ENCODE measurements at regions not wholly inside any gene's neighbourhood (a gene's known extent, or its start where the extent isn't known, plus 50 kb on each side); places are given as distances from the start of the nearest gene placed in this dataset.

- no peak for DNase-seq (ENCODE audit: low read depth in 3 of 3, low spot score in 1 of 3)
Observed at GRCh38 chr18:54716586-54716985, 111.7 kb upstream of the RAB27B start.

GRCh38 chr18:54717673-54718407, 110.4 kb upstream of the RAB27B start:
- DNase-seq (ENCODE audit: low read depth in 3 of 3, low spot score in 1 of 3): peak in 1 of 3 donors; percentile 18

DNA sequence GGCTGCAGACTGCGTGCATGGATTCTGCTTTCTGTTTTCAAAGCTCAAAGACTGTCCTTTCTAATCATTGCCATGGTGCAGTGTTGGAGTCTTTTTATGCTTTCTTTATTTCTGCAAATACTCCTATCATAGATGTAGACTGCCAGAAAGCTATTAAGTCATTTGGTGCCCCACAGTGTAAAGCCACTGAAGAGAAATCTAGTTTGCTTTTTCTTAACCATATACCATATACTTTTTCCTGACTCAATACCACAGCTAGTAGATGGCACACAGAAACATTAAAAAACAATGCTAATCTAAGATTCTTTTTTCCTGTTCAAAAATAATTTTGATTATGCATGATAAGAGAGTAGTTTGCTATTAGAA, 109.9 kb upstream of the RAB27B start:
- no peak for DNase-seq (ENCODE audit: low read depth in 3 of 3, low spot score in 1 of 3)

GRCh38 chr18:54720620-54721019, 107.7 kb upstream of the RAB27B start:
- DNase-seq (ENCODE audit: low read depth in 3 of 3, low spot score in 1 of 3): no peak

DNA sequence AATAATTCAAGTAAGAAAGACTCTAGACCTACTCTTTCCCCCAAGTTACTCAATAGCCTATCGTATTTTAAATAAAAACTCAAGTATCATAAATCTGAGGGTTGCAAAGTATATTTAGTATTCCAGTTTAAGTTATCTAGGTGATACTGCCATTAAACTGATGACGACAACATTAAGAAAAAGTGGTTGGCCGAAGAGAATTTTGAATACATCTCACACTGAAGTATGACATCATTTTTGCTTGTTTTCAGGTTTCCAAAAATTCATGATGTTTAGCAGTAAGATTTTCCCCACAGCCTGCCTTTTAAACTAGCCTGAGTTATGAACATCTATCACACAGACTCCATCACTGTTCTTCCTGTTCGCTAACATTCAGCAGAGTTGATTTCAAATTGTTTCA, 102.1 kb upstream of the RAB27B start:
- no peak for DNase-seq (ENCODE audit: low read depth in 3 of 3, low spot score in 1 of 3)

GRCh38 chr18:54734059-54734458, 94.2 kb upstream of the RAB27B start:
- no peak for DNase-seq (ENCODE audit: low read depth in 3 of 3, low spot score in 1 of 3)

DNA sequence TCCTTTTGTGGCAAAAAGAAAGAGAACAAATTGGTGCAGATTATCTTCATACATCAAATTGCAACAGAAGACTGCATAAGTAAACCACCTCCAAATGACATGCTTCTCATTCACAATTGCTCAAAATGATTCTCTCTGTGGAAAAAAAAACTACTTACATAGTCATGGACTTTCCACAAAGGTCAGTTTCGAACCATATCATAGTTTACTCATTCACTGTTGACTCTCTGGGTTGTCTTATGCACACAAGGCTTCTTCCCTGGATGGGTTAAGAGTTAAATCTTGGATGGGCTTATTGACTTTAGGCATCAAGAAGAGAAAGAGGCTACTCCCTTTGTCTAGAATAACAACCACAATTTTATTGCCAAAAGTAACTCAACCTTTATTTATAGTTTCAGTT, 91.3 kb upstream of the RAB27B start:
- DNase-seq (ENCODE audit: low read depth in 3 of 3, low spot score in 1 of 3): no peak

- DNase-seq (ENCODE audit: low read depth in 3 of 3, low spot score in 1 of 3): no peak
Observed at GRCh38 chr18:54737986-54738385, 90.3 kb upstream of the RAB27B start.

- no peak for DNase-seq (ENCODE audit: low read depth in 3 of 3, low spot score in 1 of 3)
Observed at GRCh38 chr18:54739476-54739875, 88.8 kb upstream of the RAB27B start.

- no peak for DNase-seq (ENCODE audit: low read depth in 3 of 3, low spot score in 1 of 3)
Observed at GRCh38 chr18:54740136-54740846, 88.0 kb upstream of the RAB27B start.

GRCh38 chr18:54742120-54742519, 86.2 kb upstream of the RAB27B start:
- no peak for DNase-seq (ENCODE audit: low read depth in 3 of 3, low spot score in 1 of 3)

GRCh38 chr18:54742659-54743604, 85.3 kb upstream of the RAB27B start:
- DNase-seq (ENCODE audit: low read depth in 3 of 3, low spot score in 1 of 3): no peak

DNA sequence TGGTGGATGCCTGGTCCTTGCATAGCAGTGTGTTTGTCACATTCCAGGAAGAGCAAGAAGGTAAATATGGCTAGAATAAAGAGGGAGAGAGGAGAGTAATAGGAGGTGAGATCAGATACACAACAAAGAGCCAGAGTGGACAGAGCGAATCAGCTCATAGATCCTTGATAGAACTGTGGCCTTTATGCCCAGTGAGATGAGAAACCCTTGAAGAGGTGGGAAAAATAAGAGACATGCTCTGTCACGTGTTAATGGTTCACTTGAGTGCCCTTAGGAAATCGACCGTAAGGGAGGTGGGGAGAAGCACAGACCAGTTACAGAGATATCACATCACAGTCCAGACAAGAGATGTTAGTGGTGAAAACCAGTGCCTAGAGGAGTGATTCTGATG, 84.7 kb upstream of the RAB27B start:
- DNase-seq (ENCODE audit: low read depth in 3 of 3, low spot score in 1 of 3): no peak

DNA sequence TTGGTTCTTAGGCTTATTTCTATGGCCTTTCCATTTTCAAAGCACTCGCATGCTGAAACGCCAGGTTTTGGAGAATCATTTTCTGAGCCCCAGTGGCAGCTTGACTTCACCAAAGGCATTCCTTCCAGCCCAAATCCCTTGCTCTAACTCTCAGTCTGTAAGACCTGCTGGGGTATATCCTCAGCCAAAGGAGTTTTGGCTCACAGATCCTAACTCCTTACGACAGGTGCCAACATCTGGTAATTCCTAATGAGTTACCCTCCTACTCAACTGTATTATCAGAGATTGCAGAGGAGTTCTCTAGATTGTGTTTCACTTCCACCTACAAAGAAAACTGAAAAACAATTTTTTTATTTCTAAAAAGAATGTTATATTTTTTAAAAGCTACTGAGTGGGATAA, 79.0 kb upstream of the RAB27B start:
- DNase-seq (ENCODE audit: low read depth in 3 of 3, low spot score in 1 of 3): no peak

DNA sequence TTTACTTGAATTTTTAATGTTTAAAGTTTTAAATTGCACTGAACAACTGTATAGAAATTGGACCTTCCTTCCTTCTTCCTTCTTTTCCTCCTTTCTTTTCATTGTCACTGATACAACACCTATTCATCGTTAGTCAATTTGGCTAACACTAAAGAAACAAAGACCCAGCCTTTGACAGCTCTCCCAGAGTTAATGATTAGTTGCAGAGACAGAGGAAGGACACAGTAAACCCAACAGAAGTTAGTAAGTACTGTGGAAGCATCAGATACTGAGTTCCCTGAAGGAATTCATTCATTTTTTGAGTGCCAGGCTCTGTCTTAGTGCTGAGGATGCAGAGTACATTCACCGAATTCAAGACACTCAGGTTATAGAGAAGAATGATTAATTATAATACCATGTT, 77.9 kb upstream of the RAB27B start:
- no peak for DNase-seq (ENCODE audit: low read depth in 3 of 3, low spot score in 1 of 3)

- no peak for DNase-seq (ENCODE audit: low read depth in 3 of 3, low spot score in 1 of 3)
Observed at GRCh38 chr18:54752185-54752584, 76.1 kb upstream of the RAB27B start.

- no peak for DNase-seq (ENCODE audit: low read depth in 3 of 3, low spot score in 1 of 3)
Observed at GRCh38 chr18:54755456-54755855, 72.8 kb upstream of the RAB27B start.

DNA sequence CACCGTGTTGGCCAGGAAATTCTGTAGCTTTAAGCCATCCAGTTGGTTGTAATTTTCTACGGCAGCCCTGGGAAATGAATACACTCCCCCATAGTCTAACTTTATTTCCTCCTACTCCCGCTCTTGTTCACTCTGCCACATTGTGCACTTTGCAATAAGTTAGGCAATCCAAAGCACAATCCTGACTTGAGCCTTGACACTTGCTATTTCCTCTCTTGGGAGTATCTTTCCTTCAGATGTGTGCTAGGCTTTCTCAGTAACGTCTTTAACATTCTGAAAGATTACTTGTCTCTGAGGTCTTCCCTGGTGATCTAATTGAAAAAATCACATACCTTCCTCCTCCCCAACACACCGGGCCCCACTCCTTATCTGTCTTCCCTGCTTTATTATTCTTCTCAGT, 65.9 kb upstream of the RAB27B start:
- no peak for DNase-seq (ENCODE audit: low read depth in 3 of 3, low spot score in 1 of 3)

- no peak for DNase-seq (ENCODE audit: low read depth in 3 of 3, low spot score in 1 of 3)
Observed at GRCh38 chr18:54764786-54765185, 63.5 kb upstream of the RAB27B start.

- DNase-seq (ENCODE audit: low read depth in 3 of 3, low spot score in 1 of 3): no peak
Observed at GRCh38 chr18:54765636-54766375, 62.5 kb upstream of the RAB27B start.

GRCh38 chr18:54766634-54767033, 61.6 kb upstream of the RAB27B start:
- DNase-seq (ENCODE audit: low read depth in 3 of 3, low spot score in 1 of 3): no peak
